HG02884 (cell line): ENCODE measurements at regions not wholly inside any gene's neighbourhood (a gene's known extent, or its start where the extent isn't known, plus 50 kb on each side); places are given as distances from the start of the nearest gene placed in this dataset.
"Not testable (repeated sequence)": the region's sequence is repeated elsewhere in the genome, so short reads cannot be mapped to it uniquely, and the experiment has no call there.

Experiments
- ATAC-seq: cut with Tn5 transposase; IDR thresholded peaks from one replicate; pipeline ENCODE4 v1.9.1; 2021; ENCODE audit warnings: mild to moderate bottlenecking, moderate library complexity; ENCODE audit not compliant: unreplicated experiment

- ATAC-seq = not testable (repeated sequence)
Observed at GRCh38 chr2:47690706-47691325, 92.1 kb upstream of the MSH6 start.

- ATAC-seq = no peak
Observed at GRCh38 chr2:47690132-47690531, 92.8 kb upstream of the MSH6 start.

GRCh38 chr2:47689118-47689517 is 93.8 kb upstream of the MSH6 start:
- ATAC-seq = peak; percentile 65

- ATAC-seq = no peak
Observed at GRCh38 chr2:47688561-47688960, 94.4 kb upstream of the MSH6 start.

GRCh38 chr2:47687856-47688255 is 95.1 kb upstream of the MSH6 start:
- ATAC-seq = no peak

GRCh38 chr2:47686018-47686417 is 96.9 kb upstream of the MSH6 start:
- no peak for ATAC-seq

GRCh38 chr2:47682216-47682749 is 100.7 kb upstream of the MSH6 start:
- no peak for ATAC-seq

- no peak for ATAC-seq
Observed at GRCh38 chr2:47676261-47676926, 105.6 kb upstream of the KCNK12 start.

- no peak for ATAC-seq
Observed at GRCh38 chr2:47675196-47675825, 104.5 kb upstream of the KCNK12 start.

GRCh38 chr2:47666332-47666731 is 95.5 kb upstream of the KCNK12 start:
- no peak for ATAC-seq

GRCh38 chr2:47664817-47665216 is 94.0 kb upstream of the KCNK12 start:
- no peak for ATAC-seq

- ATAC-seq = no peak
Observed at GRCh38 chr2:47662552-47662951, 91.8 kb upstream of the KCNK12 start.

GRCh38 chr2:47661310-47661709 is 90.5 kb upstream of the KCNK12 start:
- no peak for ATAC-seq

- ATAC-seq = no peak
Observed at GRCh38 chr2:47660168-47660567, 89.4 kb upstream of the KCNK12 start.

- no peak for ATAC-seq
Observed at GRCh38 chr2:47658646-47659320, 88.0 kb upstream of the KCNK12 start.

- no peak for ATAC-seq
Observed at GRCh38 chr2:47657886-47658489, 87.2 kb upstream of the KCNK12 start.

GRCh38 chr2:47656715-47657600 is 86.2 kb upstream of the KCNK12 start:
- ATAC-seq = no peak

GRCh38 chr2:47655563-47655880 is 84.7 kb upstream of the KCNK12 start:
- no peak for ATAC-seq

- ATAC-seq = peak; percentile 81
Observed at GRCh38 chr2:47654790-47655562, 84.2 kb upstream of the KCNK12 start.
